Activated naive CD4-positive, alpha-beta T cell treated with anti-CD3 and anti-CD28 coated beads, Interleukin-2, amount 50 U/mL, for 24 hours (primary cell): ENCODE measurements at regions not wholly inside any gene's neighbourhood (a gene's known extent, or its start where the extent isn't known, plus 50 kb on each side); places are given as distances from the start of the nearest gene placed in this dataset.

ENCODE experiments used
- H3K27ac Mint-ChIP-seq: one replicate; pipeline ENCODE4 v1.8.0; 2021; ENCODE audit warnings: mild to moderate bottlenecking, mixed read lengths
- H3K27me3 Mint-ChIP-seq: one replicate; pipeline ENCODE4 v1.8.0; 2021; ENCODE audit warnings: mixed read lengths
- H3K36me3 Mint-ChIP-seq: one replicate; pipeline ENCODE4 v1.8.0; 2021; ENCODE audit warnings: mixed read lengths
- H3K4me1 Mint-ChIP-seq: one replicate; pipeline ENCODE4 v1.8.0; 2021; ENCODE audit warnings: mixed read lengths
- H3K4me3 Mint-ChIP-seq: one replicate; pipeline ENCODE4 v1.8.0; 2021; ENCODE audit warnings: mild to moderate bottlenecking, mixed read lengths
- H3K9me3 Mint-ChIP-seq: one replicate; pipeline ENCODE4 v1.8.0; 2021; ENCODE audit warnings: mixed read lengths

DNA sequence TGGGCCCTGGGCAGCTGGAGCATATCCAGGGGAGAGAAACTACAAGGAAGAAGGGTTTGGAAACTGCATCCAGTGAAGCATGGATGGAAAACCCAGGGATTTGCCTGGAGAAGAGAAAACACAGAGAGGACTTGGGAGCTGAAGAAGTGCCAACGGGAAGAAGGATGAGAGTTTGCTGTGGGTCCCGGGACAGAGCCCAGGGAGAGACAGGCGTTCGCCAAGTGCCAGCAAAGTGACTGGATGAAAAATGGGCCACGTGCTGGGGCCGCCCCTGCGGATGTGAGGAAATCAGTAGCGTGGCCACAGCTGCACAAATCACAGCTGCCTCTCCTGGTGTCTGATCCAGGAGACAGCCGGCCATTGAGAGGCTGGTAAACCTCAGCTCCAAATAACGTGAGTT is 70.4 kb downstream of the HES1 start:
- no peaks in the 10 kb centered on the region for H3K36me3 Mint-ChIP-seq
- H3K4me3 Mint-ChIP-seq = no peak overlapping the region

DNA sequence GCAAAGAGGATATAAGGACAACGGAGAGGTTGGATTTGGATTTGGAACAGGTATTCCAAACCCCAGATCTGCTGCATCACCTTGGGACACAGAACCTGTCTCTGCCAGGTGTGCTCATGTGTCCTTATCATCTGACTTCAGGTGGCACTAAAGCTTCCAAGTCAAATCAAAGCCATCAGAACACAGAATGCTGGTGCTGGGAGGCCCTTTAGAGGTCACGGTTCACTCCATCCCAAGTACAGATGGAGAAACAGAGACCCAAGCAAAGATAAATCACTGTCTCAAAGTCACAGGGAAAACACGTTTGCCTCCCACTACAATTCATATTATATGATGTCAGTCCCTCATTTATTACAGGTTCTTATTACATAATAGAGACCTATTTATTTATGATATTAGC is 72.8 kb downstream of the HES1 start:
- H3K4me3 Mint-ChIP-seq = no peak overlapping the region
- H3K9me3 Mint-ChIP-seq = no peaks in the 10 kb centered on the region
- no peaks in the 10 kb centered on the region for H3K36me3 Mint-ChIP-seq
- peaks cover 6% of the 10 kb centered on the region for H3K27me3 Mint-ChIP-seq
- H3K27ac Mint-ChIP-seq = no peak overlapping the region
- peaks cover 18% of the 10 kb centered on the region for H3K4me1 Mint-ChIP-seq

More for the DNA sequence above, 70.4 kb downstream of the HES1 start:
- no peak overlapping the region for H3K27ac Mint-ChIP-seq
- no peaks in the 10 kb centered on the region for H3K9me3 Mint-ChIP-seq
- peaks cover 11% of the 10 kb centered on the region for H3K27me3 Mint-ChIP-seq
- H3K4me1 Mint-ChIP-seq = peaks cover 23% of the 10 kb centered on the region

DNA sequence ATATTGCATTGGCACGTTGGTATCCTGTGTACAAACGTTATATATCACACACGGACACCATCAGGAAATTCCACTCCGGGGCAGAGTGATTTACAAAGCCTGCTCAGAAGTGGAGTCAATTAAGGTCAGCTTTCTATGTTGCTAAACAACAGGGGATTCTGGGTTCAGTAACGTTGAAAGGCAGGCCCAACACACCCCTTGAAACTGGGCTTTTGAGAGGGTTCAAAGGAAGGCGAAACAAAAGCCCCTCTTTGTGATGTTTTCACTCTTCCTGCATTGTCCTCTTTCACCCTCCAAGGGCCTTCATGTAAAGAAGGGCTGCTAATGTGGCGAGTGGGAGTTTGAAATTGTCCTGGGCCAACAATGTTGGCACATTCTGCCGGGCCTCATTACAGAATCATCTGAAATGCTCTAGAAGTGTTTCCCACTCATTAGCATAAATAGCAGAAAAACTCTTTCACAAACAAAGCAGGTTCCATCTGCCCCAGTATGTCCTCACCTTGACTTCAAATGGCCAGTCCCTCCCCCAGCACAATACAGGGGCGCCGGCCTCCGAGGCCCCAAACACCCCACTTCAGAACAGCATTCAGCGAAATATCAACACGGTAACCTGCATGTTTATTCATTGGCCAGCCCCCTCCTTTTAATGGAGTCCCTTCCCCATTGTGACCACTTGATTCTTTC is 76.4 kb downstream of the HES1 start:
- Mint-ChIP-seq H3K4me1 (no peaks in the 10 kb centered on the region), H3K27me3 (no peaks in the 10 kb centered on the region), H3K36me3 (no peaks in the 10 kb centered on the region), H3K27ac (no peak overlapping the region), H3K4me3 (no peak overlapping the region), H3K9me3 (no peaks in the 10 kb centered on the region)

DNA sequence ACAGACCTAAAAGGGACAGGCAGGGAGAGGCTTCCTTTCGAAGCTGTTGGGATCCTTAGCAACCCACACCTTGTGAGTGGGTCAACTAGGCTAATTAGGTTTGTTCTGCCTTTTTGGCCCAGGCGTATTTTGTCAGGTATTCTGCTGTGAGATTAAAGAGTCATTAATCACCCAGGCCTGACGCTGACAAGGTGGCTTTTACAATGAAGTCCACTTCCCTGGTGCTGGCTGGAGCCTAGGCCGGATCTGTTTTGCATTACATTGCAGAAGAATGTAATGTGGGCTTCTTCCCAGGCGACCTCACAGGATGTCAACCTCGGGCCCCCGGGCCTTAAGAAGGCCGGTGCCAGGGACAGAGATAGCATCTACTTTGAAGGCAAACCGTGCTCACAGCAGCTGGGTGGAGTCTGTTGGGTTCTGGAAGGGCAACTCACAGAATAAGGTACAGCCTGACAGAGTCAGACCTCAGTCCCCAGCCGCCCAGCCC is 76.9 kb downstream of the HES1 start:
- Mint-ChIP-seq H3K4me3 (no peak overlapping the region), H3K27me3 (no peaks in the 10 kb centered on the region), H3K27ac (no peak overlapping the region), H3K4me1 (no peaks in the 10 kb centered on the region), H3K9me3 (no peaks in the 10 kb centered on the region), H3K36me3 (no peaks in the 10 kb centered on the region)

DNA sequence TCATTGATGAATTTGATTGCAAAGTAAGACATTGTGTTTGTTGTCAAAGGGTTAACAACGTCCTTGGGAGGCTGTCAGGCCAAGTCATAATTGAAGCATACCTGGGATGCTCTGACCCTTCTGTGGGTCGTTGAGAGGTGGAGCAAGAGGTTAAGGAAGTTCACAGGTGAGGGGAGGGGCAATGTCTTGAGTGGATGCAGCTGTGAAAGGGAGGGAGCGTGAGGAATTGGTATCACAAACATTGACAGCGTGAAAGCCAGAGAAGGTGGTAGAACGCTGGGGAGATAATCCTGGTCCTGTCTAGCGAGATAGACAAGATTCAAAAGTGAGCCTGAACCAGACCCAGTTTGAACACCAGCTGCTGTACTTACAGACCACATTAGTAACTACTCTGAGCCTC is 79.4 kb downstream of the HES1 start:
- H3K4me3 Mint-ChIP-seq = no peak overlapping the region
- no peaks in the 10 kb centered on the region for H3K27me3 Mint-ChIP-seq
- no peaks in the 10 kb centered on the region for H3K9me3 Mint-ChIP-seq
- H3K36me3 Mint-ChIP-seq = no peaks in the 10 kb centered on the region
- no peak overlapping the region for H3K27ac Mint-ChIP-seq
- no peaks in the 10 kb centered on the region for H3K4me1 Mint-ChIP-seq

DNA sequence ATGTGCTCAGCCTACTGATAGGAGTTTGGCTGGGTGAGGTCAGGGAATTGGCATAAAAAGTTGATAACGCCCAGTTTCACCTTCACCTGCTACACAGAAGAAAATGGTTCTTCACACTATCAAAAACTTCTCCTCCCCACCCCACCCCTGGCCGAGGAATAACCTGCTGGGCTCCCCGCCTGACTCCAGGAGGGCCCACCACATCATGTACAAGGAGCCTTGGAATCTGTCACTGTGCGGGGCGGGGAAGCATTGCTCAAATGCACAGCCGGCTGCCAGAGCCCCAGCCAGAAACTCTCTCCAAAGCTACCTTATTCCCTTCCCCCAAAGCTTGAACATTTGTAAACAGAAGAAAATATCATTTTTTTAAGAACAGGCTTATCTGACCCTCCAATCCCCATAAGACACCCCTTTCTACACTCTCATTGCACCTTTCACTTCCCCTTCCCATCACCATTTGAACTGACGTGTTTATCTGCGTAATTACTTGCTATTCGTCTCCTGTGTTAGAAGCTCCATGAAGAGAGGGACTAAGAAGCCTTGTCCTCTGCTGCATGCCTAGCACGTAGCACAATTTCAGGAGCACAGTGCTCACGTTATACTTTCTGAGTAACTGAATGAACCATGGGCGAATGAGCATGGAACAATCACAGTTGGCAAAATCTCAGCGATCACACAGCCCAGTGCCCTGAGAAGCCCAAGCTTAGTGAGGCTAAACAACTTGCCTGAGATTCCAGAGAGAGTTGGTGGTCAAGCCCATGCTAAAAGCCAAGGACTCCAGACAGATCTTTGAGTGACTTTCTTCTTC is 82.9 kb downstream of the HES1 start:
- Mint-ChIP-seq H3K36me3 (no peaks in the 10 kb centered on the region), H3K4me3 (no peak overlapping the region), H3K9me3 (no peaks in the 10 kb centered on the region), H3K27me3 (no peaks in the 10 kb centered on the region), H3K27ac (no peak overlapping the region), H3K4me1 (no peaks in the 10 kb centered on the region)

DNA sequence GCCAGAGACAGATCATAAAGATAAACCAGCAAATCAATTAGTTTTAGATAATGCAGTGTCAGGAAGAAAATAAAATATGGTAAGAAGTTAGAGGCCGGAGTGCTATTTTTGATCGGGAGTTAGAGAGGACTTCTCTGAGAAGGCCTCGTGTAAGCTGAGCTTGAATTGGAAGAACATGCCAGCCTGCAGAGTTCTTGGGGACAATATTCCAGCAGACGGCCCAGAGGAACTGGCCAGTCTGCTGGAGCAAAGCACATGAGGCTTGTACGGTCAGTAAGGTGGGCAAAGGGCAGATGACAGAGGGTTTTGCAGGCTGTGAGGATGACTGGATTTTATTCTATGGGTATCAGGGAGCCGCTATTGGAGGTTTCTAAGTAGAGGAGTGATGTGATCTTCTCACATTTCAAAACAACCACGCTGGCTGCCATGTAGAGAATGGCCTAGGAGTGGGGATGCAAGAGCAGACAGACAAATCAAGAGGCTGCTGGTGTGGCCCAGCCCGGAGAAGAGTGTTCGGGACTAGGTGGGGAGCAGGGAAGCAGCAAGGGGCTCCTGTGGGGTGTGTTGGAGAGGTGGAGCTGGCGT is 84.0 kb downstream of the HES1 start:
- Mint-ChIP-seq H3K9me3 (no peaks in the 10 kb centered on the region), H3K36me3 (no peaks in the 10 kb centered on the region), H3K27ac (peak overlapping the region; percentile 52), H3K4me1 (peaks cover 7% of the 10 kb centered on the region), H3K27me3 (no peaks in the 10 kb centered on the region), H3K4me3 (no peak overlapping the region)

DNA sequence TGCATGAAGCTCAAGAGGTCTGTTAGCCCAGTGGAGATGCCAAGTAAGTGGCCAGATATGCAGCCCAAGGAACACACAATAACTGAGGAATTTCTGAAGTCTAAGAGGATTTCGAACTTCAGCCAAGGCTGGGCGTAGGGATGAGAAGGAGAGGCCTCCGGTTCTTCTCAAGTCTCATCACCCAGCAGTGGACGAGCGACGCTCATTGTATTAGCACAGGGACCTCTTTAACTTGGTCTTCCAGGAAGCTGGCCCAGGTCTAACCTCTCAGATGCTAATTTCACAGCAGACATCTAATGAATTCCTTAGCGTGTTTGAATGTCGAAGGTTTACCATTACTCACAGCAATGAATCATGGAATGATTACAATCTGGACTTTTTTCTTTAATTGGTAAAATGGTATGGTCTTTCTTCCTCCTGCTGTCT is 85.0 kb downstream of the HES1 start:
- Mint-ChIP-seq H3K27ac (no peak overlapping the region), H3K9me3 (no peaks in the 10 kb centered on the region), H3K4me1 (peaks cover 7% of the 10 kb centered on the region), H3K36me3 (no peaks in the 10 kb centered on the region), H3K27me3 (peaks cover 2% of the 10 kb centered on the region), H3K4me3 (no peak overlapping the region)

DNA sequence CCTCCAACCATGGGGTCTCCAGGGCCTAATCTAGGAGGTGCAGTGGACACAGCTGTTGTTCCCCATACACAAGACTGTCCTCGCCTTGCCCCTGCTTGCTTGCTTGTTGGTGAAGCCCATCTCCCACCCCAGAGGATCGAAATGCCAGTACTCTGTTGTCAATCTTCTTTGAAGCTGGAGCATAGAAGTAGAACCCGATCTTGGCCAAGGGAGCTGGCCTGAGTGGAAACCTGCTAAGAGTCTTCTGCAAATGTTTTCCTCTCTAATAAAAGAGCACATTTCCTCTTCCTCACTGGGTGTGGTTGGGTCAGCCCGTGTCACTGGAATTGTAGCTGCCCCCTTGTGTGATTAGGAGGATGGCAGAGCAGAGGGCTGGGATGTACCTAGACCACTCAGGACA is 85.4 kb downstream of the HES1 start:
- Mint-ChIP-seq H3K27ac (no peak overlapping the region), H3K4me1 (peaks cover 7% of the 10 kb centered on the region), H3K4me3 (no peak overlapping the region), H3K9me3 (no peaks in the 10 kb centered on the region), H3K27me3 (peaks cover 6% of the 10 kb centered on the region), H3K36me3 (no peaks in the 10 kb centered on the region)

DNA sequence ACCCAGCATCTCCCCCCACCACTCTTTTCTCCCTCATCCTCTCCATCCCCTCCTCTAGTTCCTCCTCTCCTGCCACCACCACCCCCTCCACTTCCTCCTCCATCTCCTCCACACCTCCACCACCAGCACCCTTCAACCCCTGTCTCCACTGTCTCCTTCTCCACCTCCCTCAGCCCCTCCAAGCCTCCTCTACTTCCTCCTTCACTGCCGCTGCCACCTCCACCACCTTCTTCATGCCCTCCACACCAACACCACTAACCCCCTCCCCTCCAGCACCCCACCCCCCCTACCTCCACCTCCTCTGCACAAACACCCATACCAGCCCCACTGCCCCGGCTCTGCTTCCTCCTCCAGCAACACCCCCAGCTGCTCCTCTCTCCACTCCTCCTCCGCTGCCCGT is 88.0 kb downstream of the HES1 start:
- Mint-ChIP-seq H3K4me3 (no peak overlapping the region), H3K27me3 (peaks cover 9% of the 10 kb centered on the region), H3K36me3 (peaks cover 2% of the 10 kb centered on the region), H3K27ac (no peak overlapping the region), H3K4me1 (peaks cover 7% of the 10 kb centered on the region), H3K9me3 (no peaks in the 10 kb centered on the region)

DNA sequence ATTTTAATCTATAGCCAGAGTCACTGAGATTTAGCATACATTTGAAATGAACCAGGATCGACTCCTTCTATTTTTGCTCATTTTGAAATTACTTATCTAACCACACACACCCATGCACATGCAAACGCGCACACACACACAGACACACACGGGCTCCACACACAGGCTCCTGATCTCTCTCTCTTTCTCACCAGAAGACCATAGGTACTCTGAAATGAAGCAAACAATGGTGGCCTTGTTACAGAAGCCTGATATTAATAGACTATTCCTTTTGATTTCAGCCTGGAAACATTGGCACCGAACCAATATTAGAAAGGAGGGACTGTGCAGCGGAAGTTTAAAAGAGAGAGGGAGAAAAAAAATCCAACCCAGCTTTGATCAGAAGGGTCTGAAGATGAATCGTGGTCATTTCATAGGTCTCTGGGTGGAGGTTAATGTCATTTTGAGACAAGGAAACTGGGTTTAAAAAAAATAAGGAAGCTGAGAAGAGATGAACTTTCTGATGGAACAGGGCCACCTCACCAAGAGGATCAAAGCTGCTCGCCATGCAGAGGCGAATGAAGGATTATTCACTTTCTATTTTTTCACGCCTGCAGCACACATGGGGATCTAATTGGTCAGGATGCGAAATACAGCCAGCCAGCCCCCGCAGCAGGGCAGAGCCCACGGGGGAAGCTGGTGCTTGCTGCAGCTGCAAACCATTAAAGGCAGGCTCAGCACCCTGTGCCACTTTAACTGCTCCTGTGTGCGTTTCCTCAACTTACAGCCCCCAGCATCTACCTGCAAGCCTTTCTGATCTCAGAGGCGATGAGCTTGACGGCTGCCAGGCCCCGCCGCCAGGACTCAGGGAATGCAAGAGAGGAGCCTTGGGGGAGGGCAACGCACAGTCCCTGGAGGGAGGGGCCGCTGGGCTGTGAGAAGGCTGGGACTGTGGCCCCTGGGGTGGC is 88.8 kb downstream of the HES1 start:
- Mint-ChIP-seq H3K27me3 (peaks cover 9% of the 10 kb centered on the region), H3K4me3 (no peak overlapping the region), H3K9me3 (no peaks in the 10 kb centered on the region)

DNA sequence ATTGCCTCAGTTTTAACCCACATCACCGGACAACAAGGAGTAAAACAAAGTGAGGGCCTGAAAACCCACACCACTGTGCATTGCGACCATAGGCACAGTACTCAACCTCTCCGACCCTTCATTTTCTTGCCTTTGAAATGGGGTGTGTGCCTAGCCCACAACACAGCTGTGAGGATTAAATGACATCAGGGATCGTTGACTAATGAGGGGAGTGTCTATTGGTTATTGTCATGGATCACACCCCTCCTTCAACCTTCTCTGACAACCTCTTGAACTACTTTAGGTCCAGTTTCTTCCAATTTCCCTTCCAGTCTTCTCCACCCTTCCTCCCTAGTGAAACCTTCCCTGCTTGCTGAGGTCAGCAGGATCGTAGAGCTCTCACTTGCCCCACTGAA is 89.5 kb downstream of the HES1 start:
- Mint-ChIP-seq H3K4me3 (no peak overlapping the region), H3K9me3 (no peaks in the 10 kb centered on the region), H3K36me3 (peaks cover 2% of the 10 kb centered on the region), H3K27me3 (peaks cover 9% of the 10 kb centered on the region), H3K27ac (no peak overlapping the region), H3K4me1 (peaks cover 7% of the 10 kb centered on the region)

More for the DNA sequence above, 88.8 kb downstream of the HES1 start:
- no peak overlapping the region for H3K27ac Mint-ChIP-seq
- H3K4me1 Mint-ChIP-seq = peaks cover 7% of the 10 kb centered on the region
- H3K36me3 Mint-ChIP-seq = peaks cover 2% of the 10 kb centered on the region

DNA sequence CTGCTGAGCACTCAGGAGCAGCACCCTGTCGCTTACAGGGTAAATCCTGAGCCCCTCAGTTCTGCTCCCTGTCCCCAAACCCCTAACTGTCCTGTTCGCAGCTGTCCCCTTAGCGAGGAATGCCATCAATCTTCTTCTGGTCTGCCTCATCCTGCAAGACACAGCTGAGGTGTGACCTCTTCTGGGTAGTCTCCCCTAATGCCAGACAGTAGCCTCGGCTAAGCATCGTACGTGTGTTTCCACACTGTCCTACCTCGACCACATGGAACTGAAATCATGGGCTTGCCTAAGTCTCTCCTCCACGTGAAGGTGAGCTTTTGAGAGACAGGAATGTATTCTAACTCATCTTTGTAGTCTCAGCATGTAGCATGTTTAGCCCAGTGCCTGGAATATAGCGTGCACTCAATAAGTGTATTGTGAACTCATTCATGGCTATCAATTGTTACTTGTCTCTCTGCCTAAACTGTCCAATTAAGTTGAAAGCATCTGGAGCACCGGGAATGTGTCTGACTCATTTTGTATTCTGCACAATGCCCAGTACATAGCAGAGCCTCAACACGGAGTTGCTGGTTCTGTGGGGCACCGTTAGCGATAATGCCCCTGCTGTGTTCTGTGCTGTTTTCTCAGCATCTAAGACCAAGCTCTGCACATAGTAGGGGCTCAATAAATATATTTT is 90.2 kb downstream of the HES1 start:
- Mint-ChIP-seq H3K9me3 (no peaks in the 10 kb centered on the region), H3K4me3 (no peak overlapping the region), H3K27ac (no peak overlapping the region), H3K36me3 (peaks cover 2% of the 10 kb centered on the region), H3K27me3 (peaks cover 9% of the 10 kb centered on the region), H3K4me1 (peaks cover 7% of the 10 kb centered on the region)

DNA sequence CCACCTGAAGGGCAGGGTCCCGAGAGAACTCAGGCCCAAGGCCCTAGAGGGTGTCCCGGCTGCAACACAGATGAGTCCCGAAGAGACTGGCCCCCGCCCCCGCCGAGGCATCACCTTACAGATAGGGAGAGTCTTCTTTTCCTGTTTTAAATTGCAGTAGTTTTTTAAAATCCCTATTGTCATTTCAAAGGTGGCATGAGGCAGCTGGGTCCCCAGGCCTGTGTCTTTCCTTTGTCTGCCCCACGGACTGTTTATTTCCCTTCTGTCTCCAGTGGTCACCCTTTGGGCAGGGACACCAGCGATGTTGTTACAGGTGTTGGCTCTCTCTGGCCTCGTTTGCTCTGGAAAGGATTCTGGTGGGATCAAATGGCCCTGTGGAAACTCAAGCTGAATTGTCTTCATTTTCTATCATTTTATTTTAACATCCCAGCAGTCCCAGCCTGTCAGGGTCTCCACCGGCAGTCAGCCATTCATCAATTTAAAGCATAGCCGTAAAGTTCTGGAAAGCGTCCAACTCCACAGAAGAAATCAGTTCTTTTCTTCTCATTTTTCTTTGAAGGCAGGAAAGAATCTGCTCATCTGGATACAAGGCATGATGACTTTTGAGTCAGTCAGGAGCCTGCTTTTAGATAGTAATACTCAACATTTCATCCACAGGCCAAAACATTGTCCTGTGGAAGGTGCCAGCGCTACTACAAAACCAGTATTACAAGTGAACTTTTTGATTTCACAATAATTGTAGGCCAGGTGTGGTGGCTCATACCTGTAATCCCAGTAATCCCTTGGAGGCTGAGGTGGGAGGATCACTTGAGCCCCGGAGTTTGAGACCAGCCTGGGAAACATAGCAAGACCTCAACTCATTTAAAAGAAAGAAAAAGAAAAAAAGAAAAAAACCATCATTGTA is 96.2 kb downstream of the HES1 start:
- Mint-ChIP-seq H3K36me3 (peaks cover under 1% of the 10 kb centered on the region), H3K27me3 (peaks cover 2% of the 10 kb centered on the region), H3K4me3 (no peak overlapping the region), H3K4me1 (no peaks in the 10 kb centered on the region), H3K27ac (no peak overlapping the region), H3K9me3 (no peaks in the 10 kb centered on the region)
